H1 (cell line): ENCODE measurements at regions not wholly inside any gene's neighbourhood (a gene's known extent, or its start where the extent isn't known, plus 50 kb on each side); places are given as distances from the start of the nearest gene placed in this dataset.

Experiments used
- CHD1 ChIP-seq: IDR thresholded peaks from 2 replicates; pipeline ENCODE4 v1.6.1; 2012; ENCODE audit warnings: low read depth, low read length, improper control_type of control experiment
- CHD7 ChIP-seq: fragments of 300-600 bp; sonication (generic); IDR thresholded peaks from 2 replicates; pipeline ENCODE4 v1.7.1; 2012; ENCODE audit warnings: low read length, moderate library complexity, mild to moderate bottlenecking, inconsistent platforms; ENCODE audit not compliant: insufficient replicate concordance
- EP300 ChIP-seq, 2 experiments: IDR thresholded peaks; 1 replicate in 1 of 2; 2 replicates in 1 of 2; pipeline ENCODE4 v1.6.1; 2011 to 2012; ENCODE audit warnings: low read depth in 2 of 2, low read length in 2 of 2, mild to moderate bottlenecking in 2 of 2, borderline replicate concordance in 1 of 2, inconsistent platforms in 1 of 2, moderate library complexity in 1 of 2
- EZH2 ChIP-seq: fragments of 200-600 bp; sonication (generic); IDR thresholded peaks from 2 replicates; pipeline ENCODE4 v1.7.1; 2012; ENCODE audit warnings: low read depth, mild to moderate bottlenecking, moderate library complexity, low read length, inconsistent platforms; ENCODE audit not compliant: severe bottlenecking
- GABPA ChIP-seq: IDR thresholded peaks from 2 replicates; pipeline ENCODE4 v1.6.1; 2011; ENCODE audit warnings: mild to moderate bottlenecking, low read length, moderate library complexity, borderline replicate concordance; ENCODE audit not compliant: insufficient read depth
- POLR2AphosphoS5 ChIP-seq: IDR thresholded peaks from 2 replicates; pipeline ENCODE4 v1.6.1; 2011; ENCODE audit warnings: low read depth, low read length
- RXRA ChIP-seq: IDR thresholded peaks from 2 replicates; pipeline ENCODE4 v1.6.1; 2011; ENCODE audit warnings: low read depth, mild to moderate bottlenecking, low read length, moderate library complexity; ENCODE audit not compliant: insufficient read depth
- SIRT6 ChIP-seq: IDR thresholded peaks from one replicate; pipeline ENCODE4 v1.7.1; 2012; ENCODE audit warnings: low read length, inconsistent platforms
- YY1 ChIP-seq: IDR thresholded peaks from 2 replicates; pipeline ENCODE4 v1.6.1; 2011; ENCODE audit warnings: low read depth, mild to moderate bottlenecking, low read length

GRCh38 chr10:28049286-28049685 is 50.4 kb upstream of the ODAD2 start (continued):
- TF ChIP-seq CHD7 (no peak), GABPA (no peak), EZH2 (no peak), YY1 (no peak), RXRA (no peak), CHD1 (no peak), EP300 (IDR thresholded peaks at IDR 0.05; ENCODE audit: borderline replicate concordance in 1 of 2, low read depth in 2 of 2, low read length in 2 of 2) (no peak), SIRT6 (no peak), POLR2AphosphoS5 (no peak)
